Hepatocyte (in vitro differentiated cells): ENCODE measurements at regions not wholly inside any gene's neighbourhood (a gene's known extent, or its start where the extent isn't known, plus 50 kb on each side); places are given as distances from the start of the nearest gene placed in this dataset.

Source experiments
- DNase-seq: peaks from one replicate; pipeline ENCODE4 v3.0.0-alpha.2; 2016; ENCODE audit warnings: low spot score
- H2AFZ ChIP-seq: fragments of 200-600 bp; sonication (generic); 2 replicates; pipeline ENCODE4 v1.6.0; 2016; ENCODE audit warnings: antibody characterized with exemption, mild to moderate bottlenecking
- H3K27ac ChIP-seq: fragments of 200-600 bp; sonication (generic); 2 replicates; pipeline ENCODE4 v1.5.1; 2016; ENCODE audit warnings: mild to moderate bottlenecking
- H3K27me3 ChIP-seq: fragments of 200-600 bp; sonication (generic); 2 replicates; pipeline ENCODE4 v1.6.1; 2016
- H3K36me3 ChIP-seq: fragments of 200-600 bp; sonication (generic); replicated peaks from 2 replicates; pipeline ENCODE4 v1.5.1; 2016; ENCODE audit warnings: low read depth; ENCODE audit not compliant: insufficient read depth
- H3K4me1 ChIP-seq: fragments of 200-600 bp; sonication (generic); 2 replicates; pipeline ENCODE4 v1.5.1; 2016; ENCODE audit warnings: mild to moderate bottlenecking, moderate library complexity; ENCODE audit not compliant: insufficient read depth
- H3K4me2 ChIP-seq: fragments of 200-600 bp; sonication (generic); 2 replicates; pipeline ENCODE4 v1.6.0; 2016
- H3K4me3 ChIP-seq: fragments of 200-600 bp; sonication (generic); 2 replicates; pipeline ENCODE4 v1.5.1; 2016; ENCODE audit warnings: mild to moderate bottlenecking
- H3K79me2 ChIP-seq: fragments of 200-600 bp; sonication (generic); 2 replicates; pipeline ENCODE4 v1.6.0; 2017; ENCODE audit warnings: mild to moderate bottlenecking
- H3K9me2 ChIP-seq: fragments of 200-600 bp; sonication (generic); replicated peaks from 2 replicates; pipeline ENCODE4 v1.6.0; 2017; ENCODE audit warnings: mild to moderate bottlenecking; ENCODE audit not compliant: insufficient read depth
- H3K9me3 ChIP-seq: fragments of 200-600 bp; sonication (generic); 2 replicates; pipeline ENCODE4 v1.5.1; 2016; ENCODE audit warnings: low read depth, mild to moderate bottlenecking
- H4K20me1 ChIP-seq: fragments of 200-600 bp; sonication (generic); 2 replicates; pipeline ENCODE4 v1.6.0; 2016; ENCODE audit warnings: mild to moderate bottlenecking; ENCODE audit not compliant: insufficient read depth, poor library complexity, severe bottlenecking
- CTCF ChIP-seq: fragments of 200-600 bp; sonication (generic); IDR thresholded peaks from 2 replicates; pipeline ENCODE4 v1.5.1; 2016; ENCODE audit warnings: antibody characterized with exemption, mild to moderate bottlenecking; ENCODE audit not compliant: poor library complexity
- EZH2 ChIP-seq: fragments of 200-600 bp; sonication (generic); IDR thresholded peaks from 2 replicates; pipeline ENCODE4 v1.6.1; 2016; ENCODE audit warnings: antibody characterized with exemption, mild to moderate bottlenecking, borderline replicate concordance
- EZH2phosphoT487 ChIP-seq: fragments of 200-600 bp; sonication (generic); IDR thresholded peaks from one replicate; pipeline ENCODE4 v1.6.1; 2018; ENCODE audit warnings: antibody characterized with exemption, mild to moderate bottlenecking, low read depth, moderate library complexity; ENCODE audit not compliant: unreplicated experiment, severe bottlenecking
- WGBS: methylation state at CpG from one replicate; pipeline ENCODE4 v1.1.6; 2016; ENCODE audit warnings: low lambda C conversion rate; ENCODE audit errors: missing lambda C conversion rate; 5-methylcytosine and 5-hydroxymethylcytosine counted together

DNA sequence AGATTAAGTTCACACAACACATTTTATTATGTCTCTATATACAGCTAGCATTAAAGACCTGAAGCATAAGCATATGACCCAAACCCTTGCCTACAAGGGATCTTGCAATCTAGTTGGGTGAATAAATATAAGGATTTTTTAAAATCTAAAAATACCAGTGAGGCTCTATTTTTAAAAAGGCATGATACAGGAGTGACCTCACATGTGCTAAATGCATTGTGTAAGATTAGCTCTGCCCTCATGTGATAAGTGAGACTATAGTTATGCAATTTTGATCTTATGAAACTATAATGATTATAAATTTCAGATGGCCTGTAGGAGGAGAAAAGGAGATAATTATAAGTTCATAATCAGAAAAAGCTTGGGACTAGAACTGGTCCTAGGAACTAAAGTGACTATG lies 451.0 kb upstream of the MAN1A1 start:
- H3K4me3 ChIP-seq, result no peak overlapping the region
- no peaks in the 10 kb centered on the region for H4K20me1 ChIP-seq
- no peak for DNase-seq
- H3K27ac ChIP-seq, result peak overlapping the region; percentile 3
- H2AFZ ChIP-seq, result no peak overlapping the region
- H3K36me3 ChIP-seq, result no peaks in the 10 kb centered on the region
- H3K27me3 ChIP-seq, result no peaks in the 10 kb centered on the region
- no peaks in the 10 kb centered on the region for H3K79me2 ChIP-seq
- H3K4me2 ChIP-seq, result no peak overlapping the region
- H3K4me1 ChIP-seq, result no peaks in the 10 kb centered on the region
- TF ChIP-seq EZH2phosphoT487 (no peak), CTCF (no peak), EZH2 (no peak)
- H3K9me3 ChIP-seq, result no peaks in the 10 kb centered on the region
- H3K9me2 ChIP-seq, result no peaks in the 10 kb centered on the region

DNA sequence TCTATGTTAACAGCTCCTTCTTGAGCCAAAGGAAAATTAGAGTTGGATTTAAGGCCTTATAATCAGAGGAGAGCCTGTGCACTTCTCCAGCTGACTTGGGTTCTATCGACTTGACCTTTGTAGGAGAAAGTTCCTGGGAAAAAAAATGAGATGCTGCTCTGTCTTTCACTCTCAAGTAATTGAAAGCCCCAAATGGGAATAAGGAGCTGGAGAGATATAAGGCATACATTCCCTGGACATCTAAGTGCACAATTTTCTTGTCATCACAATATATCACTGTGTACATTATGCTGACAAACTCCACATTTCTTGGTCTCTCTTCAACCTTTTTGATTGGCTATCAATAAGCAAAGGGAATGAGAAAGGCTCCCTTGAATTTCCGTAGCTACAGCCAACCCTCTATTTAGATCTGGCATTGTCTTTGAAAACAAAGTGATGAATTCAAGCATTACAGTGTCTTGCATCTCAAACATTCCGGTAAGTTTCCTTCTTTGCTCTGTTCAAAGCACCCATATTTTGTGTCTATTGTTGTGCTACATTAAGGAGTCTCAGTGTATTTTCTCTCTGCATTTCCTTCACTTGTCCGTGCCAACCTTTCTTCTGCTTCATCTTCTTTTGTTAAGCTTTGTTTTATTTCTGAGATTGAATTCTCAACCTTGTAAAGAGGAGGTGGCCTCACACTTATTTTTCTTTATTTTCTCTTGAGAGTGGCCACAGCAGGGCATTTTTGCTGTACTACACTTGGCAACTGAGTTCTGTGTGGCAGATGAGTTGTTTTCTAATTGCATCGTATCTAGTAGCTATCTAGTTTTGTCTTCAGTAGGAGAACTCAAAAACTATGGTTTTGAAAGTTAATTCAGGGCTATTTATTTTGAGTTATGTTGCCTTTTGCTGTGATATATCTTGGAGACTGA lies 450.3 kb upstream of the MAN1A1 start:
- Histone ChIP-seq H3K36me3 (no peaks in the 10 kb centered on the region), H2AFZ (no peak overlapping the region), H3K27me3 (no peaks in the 10 kb centered on the region), H4K20me1 (no peaks in the 10 kb centered on the region), H3K4me2 (no peak overlapping the region), H3K4me3 (no peak overlapping the region), H3K79me2 (no peaks in the 10 kb centered on the region), H3K27ac (no peak overlapping the region), H3K4me1 (no peaks in the 10 kb centered on the region), H3K9me3 (no peaks in the 10 kb centered on the region), H3K9me2 (no peaks in the 10 kb centered on the region)
- WGBS, result 68% methylated on average over 5 of the region's 5 CpGs
- TF ChIP-seq CTCF (no peak), EZH2phosphoT487 (no peak), EZH2 (no peak)
- no peak for DNase-seq

- no peaks in the 10 kb centered on the region for H3K4me1 ChIP-seq
- no peak overlapping the region for H3K27ac ChIP-seq
- no peak overlapping the region for H3K4me2 ChIP-seq
- no peaks in the 10 kb centered on the region for H4K20me1 ChIP-seq
- H3K36me3 ChIP-seq, result no peaks in the 10 kb centered on the region
- H2AFZ ChIP-seq, result no peak overlapping the region
- TF ChIP-seq EZH2, result no peak
- no peak for TF ChIP-seq EZH2phosphoT487
- TF ChIP-seq CTCF, result no peak
- WGBS, result 75% methylated on average over 1 of the region's 1 CpG
- H3K9me3 ChIP-seq, result no peaks in the 10 kb centered on the region
- H3K9me2 ChIP-seq, result no peaks in the 10 kb centered on the region
- DNase-seq, result no peak
- no peak overlapping the region for H3K4me3 ChIP-seq
- H3K79me2 ChIP-seq, result no peaks in the 10 kb centered on the region
- no peaks in the 10 kb centered on the region for H3K27me3 ChIP-seq
Observed at GRCh38 chr6:119791736-119792135, 442.2 kb upstream of the MAN1A1 start.
